ENCODE measurements at regions not wholly inside any gene's neighbourhood (a gene's known extent, or its start where the extent isn't known, plus 50 kb on each side); places are given as distances from the start of the nearest gene placed in this dataset.

- no TSS peak for BruUV-seq (replicated peaks)
- POLR2A ChIA-PET: no interaction called here
- Histone ChIP-seq H3K4me3 (ENCODE audit: low read depth, low read length) (no peak overlapping the region), H3K36me3 (ENCODE audit: control insufficient read depth, insufficient read depth, low read length) (no peaks in the 10 kb centered on the region), H3K27me3 (replicated peaks; ENCODE audit: control insufficient read depth, insufficient read depth, low read length) (no peaks in the 10 kb centered on the region), H3K9me3 (no peaks in the 10 kb centered on the region), H3K4me1 (no peaks in the 10 kb centered on the region)
- intact Hi-C loops (cut with micrococcal nuclease; ENCODE audit: unreplicated experiment): loop anchor here (10.0 kb wide), 1 partner anchor 912 kb away; no protein-coding TSS in a partner anchor
- no peaks in the 10 kb centered on the region for H3K4me1 Mint-ChIP-seq (ENCODE audit: low read depth, unreplicated experiment)
- no peak for DNase-seq
- H3K27me3 Mint-ChIP-seq (ENCODE audit: insufficient read depth, unreplicated experiment): no peaks in the 10 kb centered on the region
- H3K27ac Mint-ChIP-seq (ENCODE audit: unreplicated experiment): no peak overlapping the region
- no peak overlapping the region for H3K4me3 Mint-ChIP-seq (ENCODE audit: unreplicated experiment)
- CTCF ChIA-PET: no interaction called here
- H3K36me3 Mint-ChIP-seq (ENCODE audit: insufficient read depth, unreplicated experiment): no peaks in the 10 kb centered on the region
- no peaks in the 10 kb centered on the region for H3K9me3 Mint-ChIP-seq (ENCODE audit: unreplicated experiment)
- no peak for TF ChIP-seq CTCF (IDR thresholded peaks at IDR 0.05; ENCODE audit: insufficient read depth in 1 of 2, low read depth in 1 of 2, low read length in 1 of 2, severe bottlenecking in 1 of 2, unreplicated experiment in 1 of 2)
Measured at GRCh38 chr1:194802572-194802971, 1616.2 kb upstream of the B3GALT2 start.

GRCh38 chr1:194795917-194796593, 1609.6 kb upstream of the B3GALT2 start:
- Histone ChIP-seq H3K36me3 (ENCODE audit: control insufficient read depth, insufficient read depth, low read length) (no peaks in the 10 kb centered on the region), H3K4me1 (no peaks in the 10 kb centered on the region), H3K4me3 (ENCODE audit: low read depth, low read length) (no peak overlapping the region), H3K9me3 (no peaks in the 10 kb centered on the region), H3K27me3 (replicated peaks; ENCODE audit: control insufficient read depth, insufficient read depth, low read length) (no peaks in the 10 kb centered on the region)
- no peak overlapping the region for H3K27ac Mint-ChIP-seq (ENCODE audit: unreplicated experiment)
- no peaks in the 10 kb centered on the region for H3K4me1 Mint-ChIP-seq (ENCODE audit: low read depth, unreplicated experiment)
- intact Hi-C loops (cut with micrococcal nuclease; ENCODE audit: unreplicated experiment): no loop called here
- no TSS peak for BruUV-seq (replicated peaks)
- TF ChIP-seq CTCF (IDR thresholded peaks at IDR 0.05; ENCODE audit: insufficient read depth in 1 of 2, low read depth in 1 of 2, low read length in 1 of 2, severe bottlenecking in 1 of 2, unreplicated experiment in 1 of 2): no peak
- CTCF ChIA-PET: no interaction called here
- no peak for DNase-seq
- POLR2A ChIA-PET: no interaction called here
- no peak overlapping the region for H3K4me3 Mint-ChIP-seq (ENCODE audit: unreplicated experiment)
- no peaks in the 10 kb centered on the region for H3K27me3 Mint-ChIP-seq (ENCODE audit: insufficient read depth, unreplicated experiment)
- H3K36me3 Mint-ChIP-seq (ENCODE audit: insufficient read depth, unreplicated experiment): no peaks in the 10 kb centered on the region
- peaks cover 8% of the 10 kb centered on the region for H3K9me3 Mint-ChIP-seq (ENCODE audit: unreplicated experiment)

- no peak for TF ChIP-seq CTCF (IDR thresholded peaks at IDR 0.05; ENCODE audit: insufficient read depth in 1 of 2, low read depth in 1 of 2, low read length in 1 of 2, severe bottlenecking in 1 of 2, unreplicated experiment in 1 of 2)
- H3K27me3 Mint-ChIP-seq (ENCODE audit: insufficient read depth, unreplicated experiment): peaks cover 2% of the 10 kb centered on the region
- no peak for DNase-seq
- Histone ChIP-seq H3K36me3 (ENCODE audit: control insufficient read depth, insufficient read depth, low read length) (no peaks in the 10 kb centered on the region), H3K27me3 (replicated peaks; ENCODE audit: control insufficient read depth, insufficient read depth, low read length) (no peaks in the 10 kb centered on the region), H3K4me3 (ENCODE audit: low read depth, low read length) (no peak overlapping the region), H3K4me1 (no peaks in the 10 kb centered on the region), H3K9me3 (no peaks in the 10 kb centered on the region)
- no peak overlapping the region for H3K4me3 Mint-ChIP-seq (ENCODE audit: unreplicated experiment)
- ChIA-PET POLR2A (no interaction called here), CTCF (no interaction called here)
- no peak overlapping the region for H3K27ac Mint-ChIP-seq (ENCODE audit: unreplicated experiment)
- intact Hi-C loops (cut with micrococcal nuclease; ENCODE audit: unreplicated experiment): no loop called here
- no TSS peak for BruUV-seq (replicated peaks)
- no peaks in the 10 kb centered on the region for H3K4me1 Mint-ChIP-seq (ENCODE audit: low read depth, unreplicated experiment)
- peaks cover 3% of the 10 kb centered on the region for H3K9me3 Mint-ChIP-seq (ENCODE audit: unreplicated experiment)
- no peaks in the 10 kb centered on the region for H3K36me3 Mint-ChIP-seq (ENCODE audit: insufficient read depth, unreplicated experiment)
Measured at GRCh38 chr1:194787001-194787400, 1600.6 kb upstream of the B3GALT2 start.
